Naive thymus-derived CD4-positive, alpha-beta T cell (primary cell): ENCODE measurements at regions not wholly inside any gene's neighbourhood (a gene's known extent, or its start where the extent isn't known, plus 50 kb on each side); places are given as distances from the start of the nearest gene placed in this dataset.

Experiments
- ATAC-seq: fragments of 150-1000 bp; cut with Tn5 transposase; 2 replicates; pipeline ENCODE4 v1.10.0; 2021; ENCODE audit warnings: mild to moderate bottlenecking, moderate library complexity
- CTCF ChIA-PET: fragments of 350-600 bp; sonication (Branson Sonifier 250); formaldehyde crosslinking; loops from one replicate; lab custom pipeline; 2021; ENCODE audit warnings: antibody characterized with exemption; lab: Charles Lee
- POLR2A ChIA-PET: fragments of 350-600 bp; sonication (Branson Sonifier 250); formaldehyde crosslinking; loops from one replicate; lab custom pipeline; 2021; ENCODE audit warnings: antibody characterized with exemption, inconsistent platforms; lab: Charles Lee
- DNase-seq, 9 donors: peaks; one replicate each; pipeline versions ENCODE4 v3.0.0 to v3.0.0-alpha.2; 2020 to 2022; ENCODE audit warnings: mixed read lengths in 1 of 9
- H3K27ac ChIP-seq: one replicate; pipeline ENCODE4 v1.7.0; 2013; ENCODE audit warnings: mild to moderate bottlenecking, low read depth, low read length, moderate library complexity
- H3K27me3 ChIP-seq, 2 donors: one replicate each; pipeline ENCODE4 v1.7.0; 2013; ENCODE audit warnings: low read length in 2 of 2, mild to moderate bottlenecking in 2 of 2, moderate library complexity in 2 of 2; ENCODE audit not compliant: control insufficient read depth in 2 of 2, insufficient read depth in 2 of 2
- H3K36me3 ChIP-seq, 3 experiments: 1 replicate in 2 of 3; 2 replicates in 1 of 3; pipeline ENCODE4 v1.7.0; 2013; ENCODE audit warnings: low read length in 3 of 3, mild to moderate bottlenecking in 3 of 3, moderate library complexity in 1 of 3; ENCODE audit not compliant: insufficient read depth in 3 of 3, control insufficient read depth in 2 of 3
- H3K4me1 ChIP-seq, 2 donors: one replicate each; pipeline ENCODE4 v1.7.0; 2013; ENCODE audit warnings: low read length in 2 of 2, mild to moderate bottlenecking in 2 of 2, moderate library complexity in 1 of 2; ENCODE audit not compliant: control insufficient read depth in 2 of 2, insufficient read depth in 2 of 2
- H3K4me3 ChIP-seq: 2 replicates; pipeline ENCODE4 v1.7.0; 2013; ENCODE audit warnings: mild to moderate bottlenecking, low read length
- H3K9me3 ChIP-seq, 3 experiments: 1 replicate in 2 of 3; 2 replicates in 1 of 3; pipeline ENCODE4 v1.7.0; 2013; ENCODE audit warnings: low read length in 3 of 3; ENCODE audit not compliant: control insufficient read depth in 2 of 3
- H3K27ac Mint-ChIP-seq, 9 donors: one replicate each; pipeline ENCODE4 v1.8.0; 2020 to 2022; ENCODE audit warnings: mixed read lengths in 9 of 9, mild to moderate bottlenecking in 8 of 9, moderate library complexity in 5 of 9, inconsistent platforms in 2 of 9
- H3K27me3 Mint-ChIP-seq, 5 donors: one replicate each; pipeline ENCODE4 v1.8.0; 2021 to 2022; ENCODE audit warnings: mixed read lengths in 5 of 5, mild to moderate bottlenecking in 1 of 5
- H3K36me3 Mint-ChIP-seq, 5 donors: one replicate each; pipeline ENCODE4 v1.8.0; 2020 to 2022; ENCODE audit warnings: mixed read lengths in 5 of 5, mild to moderate bottlenecking in 3 of 5, inconsistent platforms in 1 of 5
- H3K4me1 Mint-ChIP-seq, 7 donors: one replicate each; pipeline ENCODE4 v1.8.0; 2020 to 2022; ENCODE audit warnings: mixed read lengths in 7 of 7, mild to moderate bottlenecking in 3 of 7, inconsistent platforms in 1 of 7
- H3K4me3 Mint-ChIP-seq, 10 donors: one replicate each; pipeline ENCODE4 v1.8.0; 2020 to 2022; ENCODE audit warnings: mild to moderate bottlenecking in 10 of 10, mixed read lengths in 10 of 10, moderate library complexity in 6 of 10, inconsistent platforms in 2 of 10
- H3K9me3 Mint-ChIP-seq, 11 donors: one replicate each; pipeline ENCODE4 v1.8.0; 2020 to 2022; ENCODE audit warnings: mixed read lengths in 11 of 11, mild to moderate bottlenecking in 4 of 11, inconsistent platforms in 1 of 11, moderate library complexity in 1 of 11
- intact Hi-C, 2 donors: fragments of 100-400 bp; cut with micrococcal nuclease; formaldehyde crosslinking; loops; one replicate each; pipeline ENCODE4 v1.15.1; 2023

DNA sequence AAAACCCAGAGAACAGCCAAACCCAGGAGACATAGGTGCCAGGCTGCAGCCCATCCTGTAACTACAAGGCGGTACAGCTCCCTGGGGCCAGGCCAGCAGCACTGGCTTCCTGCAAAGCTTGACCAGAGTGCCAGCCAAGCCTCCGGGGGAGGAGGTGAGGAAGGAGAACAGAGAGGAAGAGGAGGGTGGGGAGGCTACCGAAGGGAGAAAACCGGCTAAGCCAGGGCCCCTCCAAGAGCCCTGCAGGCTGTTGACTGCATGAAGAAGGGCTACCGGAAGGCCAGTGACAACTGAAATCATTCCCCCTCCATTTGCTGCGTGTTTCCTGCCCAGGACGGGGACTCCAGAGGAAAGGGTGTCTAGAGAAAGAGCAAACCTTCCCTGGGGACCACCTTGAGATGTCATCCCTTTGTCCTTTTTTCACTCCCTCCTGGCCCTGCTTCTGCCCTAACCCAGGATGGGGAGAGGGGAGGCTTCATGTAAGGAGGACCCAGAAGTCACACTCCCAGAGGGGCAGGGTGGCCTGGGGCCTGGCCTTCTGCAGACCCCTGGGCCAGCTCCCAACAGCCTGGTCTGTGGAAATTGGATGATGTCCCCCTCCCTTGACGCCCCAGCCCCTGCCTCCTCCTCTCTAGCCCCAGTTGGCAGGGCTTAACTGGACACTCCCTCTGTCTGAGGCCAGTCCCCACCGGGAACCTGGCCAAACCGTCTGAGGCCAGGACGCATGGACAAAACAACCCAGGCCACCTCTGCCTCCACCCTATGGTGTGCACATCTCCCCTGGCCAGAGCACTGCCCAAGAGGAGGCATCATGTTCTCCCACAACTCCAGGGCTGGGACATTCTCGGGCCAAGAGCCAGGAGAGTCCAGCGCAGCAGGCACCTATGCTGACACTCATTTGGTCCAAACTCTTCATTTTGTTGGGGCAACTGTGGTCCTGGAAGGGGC, 207.8 kb downstream of the CYP26B1 start:
- Mint-ChIP-seq H3K4me3 (no peak overlapping the region), H3K27me3 (peaks cover 0 to 16% (median 0%) of the 10 kb centered on the region in 5 donors), H3K27ac (no peak overlapping the region), H3K36me3 (no peaks in the 10 kb centered on the region), H3K4me1 (peaks cover 0 to 3% (median 0%) of the 10 kb centered on the region in 7 donors), H3K9me3 (no peaks in the 10 kb centered on the region)
- no peak for ATAC-seq
- no peak for DNase-seq
- Histone ChIP-seq H3K4me1 (no peaks in the 10 kb centered on the region), H3K27ac (no peak overlapping the region), H3K9me3 (no peaks in the 10 kb centered on the region), H3K36me3 (no peaks in the 10 kb centered on the region), H3K27me3 (no peaks in the 10 kb centered on the region), H3K4me3 (no peak overlapping the region)
- ChIA-PET CTCF (no interaction called here), POLR2A (no interaction called here)
- intact Hi-C loops, result no loop called here

DNA sequence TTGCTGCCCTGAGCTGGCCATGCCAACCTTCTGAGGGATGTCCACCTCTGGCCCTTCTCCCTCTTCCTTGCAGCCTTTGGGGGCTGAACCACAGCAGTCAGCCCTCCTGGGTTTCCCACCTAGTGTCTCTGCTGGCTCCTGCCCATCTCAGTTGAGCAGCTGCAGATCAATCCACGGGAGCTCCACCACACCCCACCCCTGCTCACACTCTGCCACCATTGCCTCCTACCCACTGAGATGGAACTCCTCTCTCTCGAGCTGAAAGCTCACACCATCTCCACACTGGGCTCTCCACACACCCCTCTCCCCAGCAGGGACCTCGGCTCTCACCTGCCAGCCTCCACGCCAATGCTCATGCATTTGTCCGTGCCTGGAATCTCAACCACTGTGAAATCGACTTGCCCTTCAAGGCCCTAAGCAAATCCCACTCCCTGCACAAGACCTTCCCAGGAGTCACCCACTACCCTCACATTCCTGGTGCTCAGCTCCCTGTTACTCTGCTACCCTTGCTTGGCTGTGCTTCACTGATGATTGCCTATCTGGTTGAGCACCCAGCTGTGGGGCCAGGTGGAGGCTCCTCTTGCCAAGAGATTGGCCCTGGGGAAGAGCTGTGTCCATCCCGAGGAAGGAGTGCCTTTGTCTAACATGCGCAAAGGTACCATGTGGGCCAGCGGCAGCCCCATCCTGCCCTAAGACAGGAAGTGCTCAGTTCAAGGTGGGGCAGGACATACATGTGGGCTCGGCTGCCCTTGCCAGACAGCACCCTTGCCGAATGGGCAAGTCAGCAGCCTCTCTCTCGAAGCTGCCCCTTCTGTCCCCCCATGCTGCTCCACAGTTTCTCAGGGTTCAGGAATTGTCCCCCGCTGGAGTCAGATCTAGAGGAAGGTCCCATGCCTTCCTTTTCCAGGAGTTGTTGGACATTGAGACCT, 208.7 kb downstream of the CYP26B1 start:
- H3K9me3 Mint-ChIP-seq, result no peaks in the 10 kb centered on the region
- Histone ChIP-seq H3K9me3 (no peaks in the 10 kb centered on the region), H3K4me1 (no peaks in the 10 kb centered on the region), H3K36me3 (no peaks in the 10 kb centered on the region), H3K27me3 (no peaks in the 10 kb centered on the region), H3K4me3 (no peak overlapping the region), H3K27ac (no peak overlapping the region)
- ChIA-PET POLR2A (no interaction called here), CTCF (no interaction called here)
- no peaks in the 10 kb centered on the region for H3K36me3 Mint-ChIP-seq
- peaks cover 0 to 3% (median 0%) of the 10 kb centered on the region in 7 donors for H3K4me1 Mint-ChIP-seq
- intact Hi-C loops, result no loop called here
- ATAC-seq (no peak), DNase-seq (no peak)
- H3K4me3 Mint-ChIP-seq, result no peak overlapping the region
- peaks cover 0 to 12% (median 0%) of the 10 kb centered on the region in 5 donors for H3K27me3 Mint-ChIP-seq
- no peak overlapping the region for H3K27ac Mint-ChIP-seq

DNA sequence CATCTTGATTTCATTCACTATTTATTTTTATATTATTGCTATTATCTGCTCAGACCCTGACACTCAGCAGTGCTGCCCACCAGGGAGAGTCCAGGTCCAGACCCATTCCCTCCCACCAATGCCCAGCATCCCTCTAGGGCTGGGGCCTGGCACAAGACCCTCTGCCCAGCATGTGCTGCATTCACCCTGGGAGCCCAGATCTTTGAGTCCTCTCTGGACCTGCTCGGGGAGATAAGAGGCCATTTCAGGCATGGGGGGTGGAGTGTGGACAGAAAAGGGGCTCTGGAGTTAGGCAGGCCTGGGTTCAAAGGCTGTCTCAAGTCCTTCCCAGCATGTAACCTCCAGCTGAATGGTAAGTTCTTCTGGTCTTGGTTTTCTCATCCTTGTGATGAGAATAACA, 209.6 kb downstream of the CYP26B1 start:
- Histone ChIP-seq H3K9me3 (no peaks in the 10 kb centered on the region), H3K27ac (no peak overlapping the region), H3K27me3 (no peaks in the 10 kb centered on the region), H3K36me3 (no peaks in the 10 kb centered on the region), H3K4me1 (no peaks in the 10 kb centered on the region), H3K4me3 (no peak overlapping the region)
- DNase-seq, result no peak
- ATAC-seq, result no peak
- Mint-ChIP-seq H3K27me3 (peaks cover 0 to 14% (median 0%) of the 10 kb centered on the region in 5 donors), H3K9me3 (no peaks in the 10 kb centered on the region), H3K27ac (no peak overlapping the region), H3K4me1 (peaks cover 0 to 1% (median 0%) of the 10 kb centered on the region in 7 donors), H3K36me3 (no peaks in the 10 kb centered on the region), H3K4me3 (no peak overlapping the region)
- intact Hi-C loops, result no loop called here
- ChIA-PET CTCF (no interaction called here), POLR2A (no interaction called here)

DNA sequence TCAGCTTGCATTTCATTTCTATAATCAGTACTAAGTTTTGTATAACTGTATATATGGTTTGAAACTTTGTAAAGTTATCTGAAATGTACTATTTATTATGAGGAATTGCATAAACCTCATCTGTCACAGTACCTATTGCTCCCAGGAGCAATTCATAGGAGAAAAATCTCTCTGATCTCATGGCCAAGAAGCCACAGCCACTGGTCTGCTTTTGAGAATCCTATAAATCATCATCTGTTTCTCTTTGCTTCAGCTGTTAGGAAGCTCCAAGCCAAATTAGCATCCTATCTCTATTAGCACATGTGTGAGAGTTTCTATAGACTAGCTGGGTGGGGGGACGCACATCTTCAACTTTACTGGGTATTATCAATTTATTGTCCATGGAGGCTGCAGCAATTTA, 210.3 kb downstream of the CYP26B1 start:
- intact Hi-C loops, result no loop called here
- Mint-ChIP-seq H3K36me3 (no peaks in the 10 kb centered on the region), H3K27ac (no peak overlapping the region), H3K4me1 (peaks cover 0 to 1% (median 0%) of the 10 kb centered on the region in 7 donors), H3K9me3 (no peaks in the 10 kb centered on the region), H3K27me3 (peaks cover 0 to 14% (median 0%) of the 10 kb centered on the region in 5 donors), H3K4me3 (no peak overlapping the region)
- ChIA-PET POLR2A (no interaction called here), CTCF (no interaction called here)
- no peak overlapping the region for H3K4me3 ChIP-seq
- no peak overlapping the region for H3K27ac ChIP-seq
- H3K27me3 ChIP-seq, result no peaks in the 10 kb centered on the region
- DNase-seq (no peak), ATAC-seq (no peak)
- no peaks in the 10 kb centered on the region for H3K9me3 ChIP-seq
- no peaks in the 10 kb centered on the region for H3K36me3 ChIP-seq
- no peaks in the 10 kb centered on the region for H3K4me1 ChIP-seq

DNA sequence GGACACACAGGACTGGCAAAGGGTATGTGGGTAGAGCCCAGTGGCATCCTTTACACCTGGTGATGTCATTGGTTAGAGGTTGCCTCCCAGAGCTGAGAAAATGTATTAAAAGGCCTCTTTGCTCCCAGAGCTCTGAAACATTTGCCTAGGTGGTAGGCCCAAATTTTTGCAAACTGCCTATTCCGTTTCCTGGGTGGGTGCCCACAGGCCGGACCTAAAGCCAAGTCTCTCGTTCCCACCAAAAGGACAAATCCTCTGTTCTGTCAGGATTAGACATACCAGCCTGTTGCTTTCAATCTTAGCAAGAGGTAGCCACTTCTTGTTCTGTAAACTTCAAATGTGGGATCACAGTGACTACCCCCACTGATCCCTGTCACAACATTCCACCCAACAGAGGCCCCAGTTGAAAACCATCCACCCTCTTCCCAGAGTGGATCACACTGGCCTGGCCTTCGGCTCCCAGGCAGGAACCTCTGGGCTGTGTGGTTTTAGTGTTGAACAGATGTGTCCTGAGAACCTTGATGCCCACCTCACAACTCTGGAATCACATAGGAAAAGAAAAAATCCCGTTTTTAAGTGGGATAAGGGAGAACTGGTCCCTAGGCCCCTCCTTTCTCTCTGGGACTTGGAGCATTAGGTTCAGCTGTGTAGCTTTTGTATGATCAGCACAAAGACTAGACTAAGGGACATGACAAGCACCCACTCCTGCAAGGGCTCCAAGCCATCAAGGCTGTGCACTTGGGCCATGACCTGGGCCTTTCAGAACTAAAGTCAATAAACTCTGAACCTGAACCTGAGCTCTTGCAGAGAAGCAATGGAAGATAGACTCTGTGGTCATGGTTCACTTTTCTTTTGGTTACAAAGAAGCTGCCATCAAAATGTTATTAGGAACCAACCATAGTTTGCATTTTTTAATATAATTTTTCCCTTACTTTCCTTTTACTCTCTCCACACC, 211.3 kb downstream of the CYP26B1 start:
- H3K27me3 Mint-ChIP-seq, result peaks cover 0 to 14% (median 0%) of the 10 kb centered on the region in 5 donors
- CTCF ChIA-PET, result no interaction called here

DNA sequence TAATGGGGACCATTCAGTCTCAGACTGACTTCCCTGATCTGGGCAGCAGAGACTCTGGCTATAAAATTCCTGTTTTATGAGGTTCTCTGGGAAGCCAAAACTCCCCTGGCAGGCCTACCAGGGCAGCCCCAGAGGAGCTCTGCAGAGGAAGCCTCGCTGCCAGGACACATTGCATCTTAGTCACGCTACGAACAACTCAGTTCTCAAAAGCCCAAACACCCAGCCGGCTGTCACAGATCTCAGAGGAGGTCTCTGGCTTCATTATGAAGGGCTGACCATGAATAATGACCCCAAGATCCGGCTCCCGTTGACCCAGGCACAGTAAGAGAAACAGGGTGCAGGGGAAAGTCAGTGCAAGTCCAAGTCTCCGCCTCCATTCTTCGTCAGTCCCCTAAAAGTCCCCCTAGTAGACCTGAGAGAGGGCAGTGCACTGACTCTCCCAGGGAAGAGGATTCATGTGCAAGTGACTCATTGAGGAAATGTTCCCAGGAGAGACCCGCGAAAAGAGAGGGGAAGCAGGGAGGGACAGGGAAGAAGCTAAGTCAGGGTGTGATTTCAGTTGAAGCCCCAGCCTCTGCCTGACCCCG, 212.3 kb downstream of the CYP26B1 start:
- CTCF ChIA-PET, result no interaction called here
- Mint-ChIP-seq H3K4me3 (no peak overlapping the region), H3K27ac (no peak overlapping the region), H3K4me1 (peaks cover 0 to 1% (median 0%) of the 10 kb centered on the region in 7 donors), H3K36me3 (no peaks in the 10 kb centered on the region), H3K9me3 (no peaks in the 10 kb centered on the region), H3K27me3 (peaks cover 0 to 14% (median 0%) of the 10 kb centered on the region in 5 donors)
- H3K4me3 ChIP-seq, result no peak overlapping the region
- H3K27ac ChIP-seq, result no peak overlapping the region
- no peaks in the 10 kb centered on the region for H3K9me3 ChIP-seq
- H3K27me3 ChIP-seq, result no peaks in the 10 kb centered on the region
- POLR2A ChIA-PET, result no interaction called here
- no peaks in the 10 kb centered on the region for H3K4me1 ChIP-seq
- intact Hi-C loops, result no loop called here
- H3K36me3 ChIP-seq, result no peaks in the 10 kb centered on the region
- no peak for ATAC-seq
- no peak for DNase-seq

More for the DNA sequence above, 211.3 kb downstream of the CYP26B1 start:
- DNase-seq (no peak), ATAC-seq (no peak)
- Mint-ChIP-seq H3K27ac (no peak overlapping the region), H3K4me3 (no peak overlapping the region), H3K9me3 (no peaks in the 10 kb centered on the region), H3K4me1 (peaks cover 0 to 1% (median 0%) of the 10 kb centered on the region in 7 donors), H3K36me3 (no peaks in the 10 kb centered on the region)
- H3K4me3 ChIP-seq, result no peak overlapping the region
- H3K27ac ChIP-seq, result no peak overlapping the region
- H3K9me3 ChIP-seq, result no peaks in the 10 kb centered on the region
- intact Hi-C loops, result no loop called here
- H3K27me3 ChIP-seq, result no peaks in the 10 kb centered on the region
- no peaks in the 10 kb centered on the region for H3K36me3 ChIP-seq
- H3K4me1 ChIP-seq, result no peaks in the 10 kb centered on the region
- POLR2A ChIA-PET, result no interaction called here
